ENCODE measurements at regions not wholly inside any gene's neighbourhood (a gene's known extent, or its start where the extent isn't known, plus 50 kb on each side); places are given as distances from the start of the nearest gene placed in this dataset.

- Histone ChIP-seq H3K4me1 (no peaks in the 10 kb centered on the region), H3K9me3 (no peaks in the 10 kb centered on the region), H3K4me3 (no peak overlapping the region), H3K27me3 (no peaks in the 10 kb centered on the region), H3K36me3 (no peaks in the 10 kb centered on the region), H3K27ac (no peak overlapping the region)
- DNase-seq, result no peak
- ATAC-seq, result no peak
- intact Hi-C loops (cut with DNase I), result no loop called here
- TF ChIP-seq CTCF (IDR thresholded peaks at IDR 0.05), result no peak
Observed at GRCh38 chr2:147330925-147331324, 513.9 kb upstream of the ACVR2A start.

GRCh38 chr2:147327613-147328012, 517.2 kb upstream of the ACVR2A start:
- Histone ChIP-seq H3K4me3 (no peak overlapping the region), H3K4me1 (no peaks in the 10 kb centered on the region), H3K27ac (no peak overlapping the region), H3K36me3 (no peaks in the 10 kb centered on the region), H3K9me3 (no peaks in the 10 kb centered on the region), H3K27me3 (no peaks in the 10 kb centered on the region)
- ATAC-seq, result no peak
- intact Hi-C loops (cut with DNase I), result no loop called here
- DNase-seq, result no peak
- TF ChIP-seq CTCF (IDR thresholded peaks at IDR 0.05), result no peak

- Histone ChIP-seq H3K4me3 (no peak overlapping the region), H3K36me3 (no peaks in the 10 kb centered on the region), H3K9me3 (peaks cover 0 to 9% of the 10 kb centered on the region in 2 donors), H3K27ac (no peak overlapping the region), H3K4me1 (no peaks in the 10 kb centered on the region), H3K27me3 (no peaks in the 10 kb centered on the region)
- intact Hi-C loops (cut with DNase I), result no loop called here
- ATAC-seq (no peak), DNase-seq (peak in 1 of 4 donors; percentile 24)
- no peak for TF ChIP-seq CTCF (IDR thresholded peaks at IDR 0.05)
Observed at GRCh38 chr2:147325990-147326389, 518.8 kb upstream of the ACVR2A start.

GRCh38 chr2:147320146-147320545, 524.7 kb upstream of the ACVR2A start:
- Histone ChIP-seq H3K4me1 (no peaks in the 10 kb centered on the region), H3K27me3 (no peaks in the 10 kb centered on the region), H3K27ac (no peak overlapping the region), H3K4me3 (no peak overlapping the region), H3K9me3 (peaks cover 0 to 48% of the 10 kb centered on the region in 2 donors), H3K36me3 (no peaks in the 10 kb centered on the region)
- DNase-seq (no peak), ATAC-seq (no peak)
- intact Hi-C loops (cut with DNase I), result no loop called here
- TF ChIP-seq CTCF (IDR thresholded peaks at IDR 0.05), result no peak

GRCh38 chr2:147311058-147311430, 533.8 kb upstream of the ACVR2A start:
- H3K27ac ChIP-seq, result no peak overlapping the region
- no peak for TF ChIP-seq CTCF (IDR thresholded peaks at IDR 0.05)
- H3K4me1 ChIP-seq, result no peaks in the 10 kb centered on the region
- no peak for ATAC-seq
- no peak for DNase-seq
- no peaks in the 10 kb centered on the region for H3K36me3 ChIP-seq
- peaks cover 0 to 7% of the 10 kb centered on the region in 2 donors for H3K9me3 ChIP-seq
- H3K4me3 ChIP-seq, result no peak overlapping the region
- no peaks in the 10 kb centered on the region for H3K27me3 ChIP-seq
- intact Hi-C loops (cut with DNase I), result no loop called here

Data from left lung (tissue), 4 donors.